Ovary (tissue), 7 donors: ENCODE measurements at regions not wholly inside any gene's neighbourhood (a gene's known extent, or its start where the extent isn't known, plus 50 kb on each side); places are given as distances from the start of the nearest gene placed in this dataset.
"Not testable (repeated sequence)": the region's sequence is repeated elsewhere in the genome, so short reads cannot be mapped to it uniquely, and the experiment has no call there.

ENCODE experiments used
- DNase-seq, 5 donors: peaks; one replicate each; pipeline ENCODE4 v3.0.0-alpha.2; 2019 to 2020
- H3K27ac ChIP-seq, 2 donors: fragments of 200-600 bp; one replicate each; pipeline versions ENCODE4 v1.5.1 to v1.8.0; 2019 to 2022
- H3K27me3 ChIP-seq: fragments of 200-600 bp; one replicate; pipeline ENCODE4 v1.8.0; 2022
- H3K36me3 ChIP-seq: fragments of 200-600 bp; sonication (generic); one replicate; pipeline ENCODE4 v1.5.1; 2019
- H3K4me1 ChIP-seq: one replicate; pipeline ENCODE4 v1.8.1; 2013; ENCODE audit warnings: mild to moderate bottlenecking, moderate library complexity; ENCODE audit not compliant: insufficient read depth
- H3K4me3 ChIP-seq: fragments of 200-600 bp; sonication (generic); one replicate; pipeline ENCODE4 v1.5.1; 2017
- H3K9me3 ChIP-seq, 2 donors: fragments of 200-600 bp in 1 of 2; sonication (generic) in 1 of 2; one replicate each; pipeline versions ENCODE4 v1.5.1 to v1.8.1; 2013 to 2019; ENCODE audit warnings: mild to moderate bottlenecking in 1 of 2, moderate library complexity in 1 of 2
- EP300 ChIP-seq: sonication (generic); formaldehyde crosslinking; IDR thresholded peaks from one replicate; pipeline ENCODE4 v1.6.1; 2017; ENCODE audit warnings: antibody characterized with exemption
- POLR2A ChIP-seq: fragments of 450-650 bp; IDR thresholded peaks from one replicate; pipeline ENCODE4 v1.6.1; 2017; ENCODE audit warnings: antibody characterized with exemption, mild to moderate bottlenecking, moderate library complexity
- WGBS, 3 donors: extraction: QIAGEN DNeasy Blood & Tissue Kit in 1 of 3; methylation state at CpG; one replicate each; pipeline versions ENCODE4 v1.1.5 to v1.1.7; 2013 to 2017; 5-methylcytosine and 5-hydroxymethylcytosine counted together
- intact Hi-C, 4 donors: fragments of 100-400 bp; cut with DNase I; formaldehyde crosslinking; loops; one replicate each; pipeline versions ENCODE4 v1.11.0 to v1.15.1; 2022 to 2023
- TF ChIP-seq, protein P1 (sequence below), 3 donors: fragments of 450-650 bp in 2 of 3; fragments of 200-600 bp in 1 of 3; IDR thresholded peaks; one replicate each; pipeline versions ENCODE4 v1.5.1 to v1.8.0; 2016 to 2022; ENCODE audit warnings: antibody characterized with exemption in 3 of 3, mild to moderate bottlenecking in 1 of 3
- donor health status: DM: no; HTN: no; CAD: no; lungs with moderate emphysema.
- donor health status: DM: no; HTN: no; CAD: no.
- donor health status: Bipolar disorder and iron deficiency.
- donor health status: DM: no; HTN: no; CAD: no.
- donor health status: DM: yes; HTN: yes; CAD: no.

DNA sequence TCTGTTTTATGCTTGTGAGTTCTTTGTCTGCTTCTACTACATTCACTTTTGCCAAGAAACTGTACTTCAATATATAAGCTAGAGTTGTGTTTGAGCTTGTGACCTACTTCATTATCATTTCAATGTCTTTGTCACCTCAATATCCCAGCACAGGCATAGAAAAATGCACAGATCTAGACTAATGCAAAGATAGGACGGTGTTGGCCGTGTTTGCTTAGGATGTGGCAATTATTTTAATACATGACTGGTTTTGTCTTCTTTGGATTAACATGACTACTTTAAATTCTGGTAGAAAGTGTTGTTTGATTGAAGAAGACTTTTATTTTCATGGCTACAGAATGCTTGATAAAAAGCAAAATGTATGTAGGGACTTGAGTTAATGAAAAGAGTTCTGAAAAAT, 1075.0 kb upstream of the GJE1 start:
- DNase-seq = no peak
- H3K4me3 ChIP-seq = no peak overlapping the region

DNA sequence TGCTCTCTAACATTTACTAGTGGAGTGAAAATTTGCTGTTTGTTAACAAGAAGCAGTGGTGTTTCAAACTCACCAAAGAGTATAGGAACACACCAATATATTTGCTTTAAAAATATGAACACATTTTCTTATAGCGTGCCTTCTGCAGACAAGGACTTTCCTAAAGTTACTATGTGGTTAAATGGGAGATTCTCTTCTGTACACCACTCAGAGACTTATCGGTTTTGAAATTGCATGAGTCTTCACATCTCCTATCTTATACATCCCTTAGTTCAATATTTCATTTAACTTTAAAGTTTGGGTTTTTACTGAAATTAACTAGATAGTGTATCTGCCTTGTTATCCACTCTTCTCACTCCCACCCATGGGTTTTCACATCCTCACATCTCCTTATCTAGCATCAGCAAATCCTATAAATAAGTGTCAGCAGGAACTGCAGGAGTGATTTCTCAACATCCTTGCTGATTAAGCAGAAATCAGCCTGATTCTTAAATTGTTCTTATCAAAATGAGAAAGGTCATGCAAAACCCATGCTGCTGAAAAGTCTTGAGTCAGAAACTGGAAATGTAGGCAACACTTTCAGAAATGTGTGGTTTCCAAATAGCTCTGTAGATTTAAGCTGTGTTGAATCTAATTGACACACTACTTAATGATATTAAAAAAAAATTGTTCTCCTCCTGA, 1075.6 kb upstream of the GJE1 start:
- TF ChIP-seq POLR2A (no peak), EP300 (no peak)
- TF ChIP-seq, protein P1, sequence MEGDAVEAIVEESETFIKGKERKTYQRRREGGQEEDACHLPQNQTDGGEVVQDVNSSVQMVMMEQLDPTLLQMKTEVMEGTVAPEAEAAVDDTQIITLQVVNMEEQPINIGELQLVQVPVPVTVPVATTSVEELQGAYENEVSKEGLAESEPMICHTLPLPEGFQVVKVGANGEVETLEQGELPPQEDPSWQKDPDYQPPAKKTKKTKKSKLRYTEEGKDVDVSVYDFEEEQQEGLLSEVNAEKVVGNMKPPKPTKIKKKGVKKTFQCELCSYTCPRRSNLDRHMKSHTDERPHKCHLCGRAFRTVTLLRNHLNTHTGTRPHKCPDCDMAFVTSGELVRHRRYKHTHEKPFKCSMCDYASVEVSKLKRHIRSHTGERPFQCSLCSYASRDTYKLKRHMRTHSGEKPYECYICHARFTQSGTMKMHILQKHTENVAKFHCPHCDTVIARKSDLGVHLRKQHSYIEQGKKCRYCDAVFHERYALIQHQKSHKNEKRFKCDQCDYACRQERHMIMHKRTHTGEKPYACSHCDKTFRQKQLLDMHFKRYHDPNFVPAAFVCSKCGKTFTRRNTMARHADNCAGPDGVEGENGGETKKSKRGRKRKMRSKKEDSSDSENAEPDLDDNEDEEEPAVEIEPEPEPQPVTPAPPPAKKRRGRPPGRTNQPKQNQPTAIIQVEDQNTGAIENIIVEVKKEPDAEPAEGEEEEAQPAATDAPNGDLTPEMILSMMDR (IDR thresholded peaks at IDR 0.05) = no peak
- 72 to 79% (median 78%) methylated on average over 2 of the region's 2 CpGs for WGBS, 3 donors
- Histone ChIP-seq H3K4me1 (no peaks in the 10 kb centered on the region), H3K4me3 (no peak overlapping the region), H3K9me3 (no peaks in the 10 kb centered on the region), H3K27me3 (no peaks in the 10 kb centered on the region), H3K36me3 (no peaks in the 10 kb centered on the region), H3K27ac (no peak overlapping the region)
- intact Hi-C loops = no loop called here
- DNase-seq = no peak

More for the DNA sequence above, 1075.0 kb upstream of the GJE1 start:
- 95 to 97% (median 95%) methylated on average over 2 of the region's 2 CpGs for WGBS, 3 donors
- TF ChIP-seq, protein P1 (IDR thresholded peaks at IDR 0.05) = no peak
- no peak for TF ChIP-seq EP300
- intact Hi-C loops = no loop called here
- no peak overlapping the region for H3K27ac ChIP-seq
- no peaks in the 10 kb centered on the region for H3K4me1 ChIP-seq
- H3K36me3 ChIP-seq = no peaks in the 10 kb centered on the region
- no peaks in the 10 kb centered on the region for H3K9me3 ChIP-seq
- H3K27me3 ChIP-seq = no peaks in the 10 kb centered on the region

DNA sequence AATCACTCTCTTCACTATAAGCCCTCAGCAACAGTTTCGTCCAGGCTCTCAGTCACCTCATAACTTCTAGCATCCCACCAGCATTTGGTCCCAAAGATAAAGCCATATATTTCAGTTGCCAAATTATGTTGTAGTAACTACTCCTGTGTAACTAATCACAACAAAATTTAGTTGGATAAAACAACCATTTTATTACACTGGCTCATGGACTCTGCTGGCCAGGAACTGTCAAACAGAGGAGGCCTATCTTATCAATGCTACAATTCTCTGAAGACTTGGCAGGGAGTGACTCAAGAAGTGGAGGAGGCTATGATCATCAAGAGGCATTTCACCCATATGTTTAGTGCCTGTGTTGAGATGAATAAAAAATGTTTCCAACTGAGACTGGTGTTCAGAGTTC, 1082.3 kb upstream of the GJE1 start:
- intact Hi-C loops = no loop called here
- no peak overlapping the region for H3K4me3 ChIP-seq
- peaks cover 1% of the 10 kb centered on the region for H3K4me1 ChIP-seq
- H3K36me3 ChIP-seq = no peaks in the 10 kb centered on the region
- H3K9me3 ChIP-seq = no peaks in the 10 kb centered on the region
- 7 to 18% (median 11%) methylated on average over 1 of the region's 1 CpG for WGBS, 3 donors
- no peak for DNase-seq
- no peak overlapping the region for H3K27ac ChIP-seq
- H3K27me3 ChIP-seq = no peaks in the 10 kb centered on the region
- TF ChIP-seq EP300 (no peak), POLR2A (no peak)
- TF ChIP-seq, protein P1 (IDR thresholded peaks at IDR 0.05) = no peak

DNA sequence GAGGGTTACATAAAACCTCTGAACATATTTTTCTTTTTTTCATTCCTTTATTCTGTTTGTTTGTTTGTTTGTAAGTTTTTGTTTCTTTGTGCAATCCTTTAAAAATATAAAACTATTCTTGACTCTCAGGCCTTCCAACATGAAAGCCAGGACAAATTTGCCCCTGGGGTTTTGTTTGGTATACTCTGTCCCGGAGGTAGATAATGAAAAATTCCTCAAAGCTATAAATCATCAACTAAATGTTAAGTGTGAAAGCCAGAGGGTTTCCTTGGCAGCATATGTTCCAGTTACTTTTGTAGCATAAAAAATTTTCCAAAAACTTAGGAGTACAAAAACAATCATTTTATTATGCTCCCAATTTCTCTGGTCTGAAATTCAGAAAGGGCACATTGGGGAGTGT, 1084.3 kb upstream of the GJE1 start:
- TF ChIP-seq, protein P1 (IDR thresholded peaks at IDR 0.05) = no peak
- TF ChIP-seq POLR2A (no peak), EP300 (no peak)
- 6 to 8% (median 8%) methylated on average over 1 of the region's 1 CpG for WGBS, 3 donors
- H3K4me3 ChIP-seq = no peak overlapping the region
- no peak for DNase-seq
- no peaks in the 10 kb centered on the region for H3K9me3 ChIP-seq
- intact Hi-C loops = no loop called here
- H3K36me3 ChIP-seq = no peaks in the 10 kb centered on the region
- H3K27ac ChIP-seq = no peak overlapping the region
- peaks cover 1% of the 10 kb centered on the region for H3K4me1 ChIP-seq
- no peaks in the 10 kb centered on the region for H3K27me3 ChIP-seq

DNA sequence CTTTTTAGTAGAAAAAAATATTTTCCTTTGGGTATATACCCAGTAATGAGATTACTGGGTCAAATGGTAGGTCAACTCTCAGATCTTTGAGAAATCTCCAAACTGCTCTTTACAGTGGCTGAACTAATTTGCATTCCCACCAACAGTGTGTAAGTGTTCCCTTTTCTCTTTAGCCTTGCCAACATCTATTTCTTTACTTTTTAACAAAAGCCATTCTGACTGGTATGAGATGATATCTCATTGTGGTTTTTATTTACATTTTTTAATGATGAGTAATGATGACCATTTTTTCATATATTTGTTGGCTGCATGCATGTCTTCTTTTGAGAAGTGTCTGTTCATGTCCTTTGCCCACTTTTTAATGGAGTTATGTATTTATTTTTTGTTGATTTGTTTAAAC, 1086.2 kb upstream of the GJE1 start:
- intact Hi-C loops, H3K36me3 ChIP-seq, H3K27ac ChIP-seq, H3K27me3 ChIP-seq, H3K9me3 ChIP-seq, H3K4me3 ChIP-seq, DNase-seq, H3K4me1 ChIP-seq: not testable (repeated sequence)
